A673 (cell line): ENCODE measurements at regions not wholly inside any gene's neighbourhood (a gene's known extent, or its start where the extent isn't known, plus 50 kb on each side); places are given as distances from the start of the nearest gene placed in this dataset.

Experiments
- EZH2 ChIP-seq: fragments of 200-600 bp; sonication (generic); IDR thresholded peaks from 2 replicates; pipeline ENCODE4 v1.6.1; 2017; ENCODE audit warnings: borderline replicate concordance, low read depth, mild to moderate bottlenecking, mixed read lengths, antibody characterized with exemption, low read length; ENCODE audit not compliant: poor library complexity, severe bottlenecking
- TF ChIP-seq, protein P1 (sequence below): fragments of 300-800, 200-600 bp; sonication (generic); conservative IDR thresholded peaks from 2 replicates; pipeline ENCODE4 v1.5.1; 2017; ENCODE audit warnings: low read depth, mild to moderate bottlenecking, antibody characterized with exemption, low read length, moderate library complexity, mixed read lengths

DNA sequence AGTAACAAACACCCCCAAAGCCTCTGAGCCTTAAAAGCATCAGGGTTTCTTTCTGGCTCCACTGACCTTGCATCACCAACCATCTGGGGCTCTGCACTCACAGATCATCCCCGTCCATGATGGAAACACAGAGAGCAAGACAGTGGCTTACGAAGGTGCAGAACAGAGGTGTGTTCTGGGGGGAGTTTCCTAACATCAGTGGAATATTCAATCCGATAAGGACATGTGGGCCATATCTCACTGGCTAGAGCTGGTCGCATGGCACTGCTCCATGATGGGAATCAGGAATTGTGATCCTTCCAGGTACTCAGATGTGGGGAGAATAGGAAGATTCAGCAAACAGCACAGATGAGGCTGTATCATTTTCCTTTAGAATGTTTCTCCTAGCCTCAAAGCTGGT lies 457.2 kb downstream of the IRS2 start:
- TF ChIP-seq, protein P1, sequence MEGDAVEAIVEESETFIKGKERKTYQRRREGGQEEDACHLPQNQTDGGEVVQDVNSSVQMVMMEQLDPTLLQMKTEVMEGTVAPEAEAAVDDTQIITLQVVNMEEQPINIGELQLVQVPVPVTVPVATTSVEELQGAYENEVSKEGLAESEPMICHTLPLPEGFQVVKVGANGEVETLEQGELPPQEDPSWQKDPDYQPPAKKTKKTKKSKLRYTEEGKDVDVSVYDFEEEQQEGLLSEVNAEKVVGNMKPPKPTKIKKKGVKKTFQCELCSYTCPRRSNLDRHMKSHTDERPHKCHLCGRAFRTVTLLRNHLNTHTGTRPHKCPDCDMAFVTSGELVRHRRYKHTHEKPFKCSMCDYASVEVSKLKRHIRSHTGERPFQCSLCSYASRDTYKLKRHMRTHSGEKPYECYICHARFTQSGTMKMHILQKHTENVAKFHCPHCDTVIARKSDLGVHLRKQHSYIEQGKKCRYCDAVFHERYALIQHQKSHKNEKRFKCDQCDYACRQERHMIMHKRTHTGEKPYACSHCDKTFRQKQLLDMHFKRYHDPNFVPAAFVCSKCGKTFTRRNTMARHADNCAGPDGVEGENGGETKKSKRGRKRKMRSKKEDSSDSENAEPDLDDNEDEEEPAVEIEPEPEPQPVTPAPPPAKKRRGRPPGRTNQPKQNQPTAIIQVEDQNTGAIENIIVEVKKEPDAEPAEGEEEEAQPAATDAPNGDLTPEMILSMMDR, result no peak
- no peak for TF ChIP-seq EZH2
